ENCODE measurements at regions not wholly inside any gene's neighbourhood (a gene's known extent, or its start where the extent isn't known, plus 50 kb on each side); places are given as distances from the start of the nearest gene placed in this dataset.

- no peak for DNase-seq (ENCODE audit: low read depth in 3 of 3)
These were observed 565.8 kb upstream of the DPPA4 start for GRCh38 chr3:109903100-109903499.

GRCh38 chr3:109910772-109911171 is 573.4 kb upstream of the DPPA4 start:
- no peak for DNase-seq (ENCODE audit: low read depth in 3 of 3)

- DNase-seq (ENCODE audit: low read depth in 3 of 3), result no peak
These were observed 581.4 kb upstream of the DPPA4 start for GRCh38 chr3:109918740-109919139.

- DNase-seq (ENCODE audit: low read depth in 3 of 3), result no peak
These were observed 583.4 kb upstream of the DPPA4 start for GRCh38 chr3:109920749-109921148.

GRCh38 chr3:109921509-109921908 is 584.2 kb upstream of the DPPA4 start:
- DNase-seq (ENCODE audit: low read depth in 3 of 3), result no peak

GRCh38 chr3:109922856-109923255 is 585.5 kb upstream of the DPPA4 start:
- no peak for DNase-seq (ENCODE audit: low read depth in 3 of 3)

GRCh38 chr3:109923431-109923830 is 586.1 kb upstream of the DPPA4 start:
- no peak for DNase-seq (ENCODE audit: low read depth in 3 of 3)

- DNase-seq (ENCODE audit: low read depth in 3 of 3), result no peak
These were observed 586.9 kb upstream of the DPPA4 start for GRCh38 chr3:109924196-109924595.

- no peak for DNase-seq (ENCODE audit: low read depth in 3 of 3)
These were observed 589.0 kb upstream of the DPPA4 start for GRCh38 chr3:109926376-109926775.

GRCh38 chr3:109927161-109927560 is 589.8 kb upstream of the DPPA4 start:
- DNase-seq (ENCODE audit: low read depth in 3 of 3), result peak in 1 of 3 donors; percentile 0

- DNase-seq (ENCODE audit: low read depth in 3 of 3), result no peak
These were observed 590.4 kb upstream of the DPPA4 start for GRCh38 chr3:109927726-109928125.

GRCh38 chr3:109930582-109930981 is 593.2 kb upstream of the DPPA4 start:
- DNase-seq (ENCODE audit: low read depth in 3 of 3), result no peak

- DNase-seq (ENCODE audit: low read depth in 3 of 3), result no peak
These were observed 596.2 kb upstream of the DPPA4 start for GRCh38 chr3:109933576-109933975.

- no peak for DNase-seq (ENCODE audit: low read depth in 3 of 3)
These were observed 602.5 kb upstream of the DPPA4 start for GRCh38 chr3:109939817-109940216.

GRCh38 chr3:109943181-109943580 is 605.8 kb upstream of the DPPA4 start:
- no peak for DNase-seq (ENCODE audit: low read depth in 3 of 3)

- DNase-seq (ENCODE audit: low read depth in 3 of 3), result no peak
These were observed 607.5 kb upstream of the DPPA4 start for GRCh38 chr3:109944836-109945235.

GRCh38 chr3:109952924-109953323 is 615.6 kb upstream of the DPPA4 start:
- DNase-seq (ENCODE audit: low read depth in 3 of 3), result no peak

- DNase-seq (ENCODE audit: low read depth in 3 of 3), result no peak
These were observed 626.5 kb upstream of the DPPA4 start for GRCh38 chr3:109963831-109964230.

- DNase-seq (ENCODE audit: low read depth in 3 of 3), result no peak
These were observed 636.4 kb upstream of the DPPA4 start for GRCh38 chr3:109973733-109974132.

- DNase-seq (ENCODE audit: low read depth in 3 of 3), result no peak
These were observed 640.6 kb upstream of the DPPA4 start for GRCh38 chr3:109977897-109978296.

- DNase-seq (ENCODE audit: low read depth in 3 of 3), result no peak
These were observed 644.9 kb upstream of the DPPA4 start for GRCh38 chr3:109982201-109982600.

- no peak for DNase-seq (ENCODE audit: low read depth in 3 of 3)
These were observed 647.6 kb upstream of the DPPA4 start for GRCh38 chr3:109984976-109985375.

GRCh38 chr3:109985943-109986555 is 648.7 kb upstream of the DPPA4 start:
- DNase-seq (ENCODE audit: low read depth in 3 of 3), result no peak

- no peak for DNase-seq (ENCODE audit: low read depth in 3 of 3)
These were observed 657.5 kb upstream of the DPPA4 start for GRCh38 chr3:109994853-109995252.
